ENCODE measurements at regions not wholly inside any gene's neighbourhood (a gene's known extent, or its start where the extent isn't known, plus 50 kb on each side); places are given as distances from the start of the nearest gene placed in this dataset.

- H3K4me1 ChIP-seq: no peaks in the 10 kb centered on the region
- TF ChIP-seq EP300 (IDR thresholded peaks at IDR 0.05): no peak
- TF ChIP-seq POLR2A (IDR thresholded peaks at IDR 0.05): no peak
- no peak for TF ChIP-seq POLR2AphosphoS5 (IDR thresholded peaks at IDR 0.05)
- no peak for TF ChIP-seq CTCF (IDR thresholded peaks at IDR 0.05)
- H3K4me3 ChIP-seq: no peak overlapping the region
These were observed 126.1 kb downstream of the ASB9 start for GRCh38 chrX:15143825-15144121.

GRCh38 chrX:15143050-15143824 lies 126.6 kb downstream of the ASB9 start:
- Histone ChIP-seq H3K9me3 (no peaks in the 10 kb centered on the region), H3K4me3 (no peak overlapping the region), H3K4me1 (no peaks in the 10 kb centered on the region), H3K27me3 (no peaks in the 10 kb centered on the region), H3K27ac (no peak overlapping the region), H3K36me3 (no peaks in the 10 kb centered on the region)
- 31 to 38% methylated on average over 5 to 6 of the region's 6 CpGs for WGBS, 2 donors (ENCODE audit: low coverage in 1 of 2)
- no peak for ATAC-seq
- TF ChIP-seq CTCF (IDR thresholded peaks at IDR 0.05): peak; percentile 37 to 70 (median 42)
- no peak for TF ChIP-seq POLR2A (IDR thresholded peaks at IDR 0.05)
- TF ChIP-seq EP300 (IDR thresholded peaks at IDR 0.05): no peak

More at GRCh38 chrX:15143825-15144121, 126.1 kb downstream of the ASB9 start:
- Histone ChIP-seq H3K36me3 (no peaks in the 10 kb centered on the region), H3K27ac (no peak overlapping the region), H3K27me3 (no peaks in the 10 kb centered on the region), H3K9me3 (no peaks in the 10 kb centered on the region)
- ATAC-seq: no peak
- 30% methylated on average over 1 of the region's 1 CpG; no CpG with 5 or more reads in 1 of the 2 donors for WGBS, 2 donors (ENCODE audit: low coverage in 1 of 2)

- Histone ChIP-seq H3K27ac (no peak overlapping the region), H3K4me1 (no peaks in the 10 kb centered on the region), H3K4me3 (no peak overlapping the region), H3K36me3 (no peaks in the 10 kb centered on the region), H3K27me3 (no peaks in the 10 kb centered on the region), H3K9me3 (no peaks in the 10 kb centered on the region)
- no peak for ATAC-seq
- no peak for TF ChIP-seq CTCF (IDR thresholded peaks at IDR 0.05)
- no peak for TF ChIP-seq POLR2AphosphoS5 (IDR thresholded peaks at IDR 0.05)
- no peak for TF ChIP-seq EP300 (IDR thresholded peaks at IDR 0.05)
- TF ChIP-seq POLR2A (IDR thresholded peaks at IDR 0.05): no peak
- WGBS, 2 donors (ENCODE audit: low coverage in 1 of 2): 89 to 100% methylated on average over 1 to 3 of the region's 8 CpGs
These were observed 127.7 kb downstream of the ASB9 start for GRCh38 chrX:15142084-15142715.

GRCh38 chrX:15136795-15137194 lies 133.1 kb downstream of the ASB9 start:
- H3K27ac ChIP-seq: no peak overlapping the region
- H3K36me3 ChIP-seq: no peaks in the 10 kb centered on the region
- TF ChIP-seq EP300 (IDR thresholded peaks at IDR 0.05) (no peak), POLR2A (IDR thresholded peaks at IDR 0.05) (no peak), CTCF (IDR thresholded peaks at IDR 0.05) (no peak), POLR2AphosphoS5 (IDR thresholded peaks at IDR 0.05) (no peak)
- H3K4me1 ChIP-seq: no peaks in the 10 kb centered on the region
- no peak overlapping the region for H3K4me3 ChIP-seq
- ATAC-seq: no peak
- 20 to 57% methylated on average over 1 of the region's 1 CpG for WGBS, 2 donors (ENCODE audit: low coverage in 1 of 2)
- no peaks in the 10 kb centered on the region for H3K27me3 ChIP-seq
- H3K9me3 ChIP-seq: no peaks in the 10 kb centered on the region

- ATAC-seq: no peak
- H3K27ac ChIP-seq: no peak overlapping the region
- H3K4me1 ChIP-seq: no peaks in the 10 kb centered on the region
- no peak overlapping the region for H3K4me3 ChIP-seq
- H3K9me3 ChIP-seq: no peaks in the 10 kb centered on the region
- no peaks in the 10 kb centered on the region for H3K36me3 ChIP-seq
- H3K27me3 ChIP-seq: no peaks in the 10 kb centered on the region
- TF ChIP-seq CTCF (IDR thresholded peaks at IDR 0.05) (no peak), EP300 (IDR thresholded peaks at IDR 0.05) (no peak), POLR2A (IDR thresholded peaks at IDR 0.05) (no peak), POLR2AphosphoS5 (IDR thresholded peaks at IDR 0.05) (no peak)
These were observed 140.5 kb downstream of the ASB9 start for GRCh38 chrX:15129412-15129811.

All from gastroesophageal sphincter (tissue), 4 donors.